ENCODE measurements at regions not wholly inside any gene's neighbourhood (a gene's known extent, or its start where the extent isn't known, plus 50 kb on each side); places are given as distances from the start of the nearest gene placed in this dataset.

GRCh38 chr18:25805939-25806338, 284.5 kb downstream of the SS18 start:
- peak overlapping the region; percentile 68 for H2BK5ac ChIP-seq (ENCODE audit: low read depth, low read length, poor library complexity, severe bottlenecking)
- no peak overlapping the region for H3K4me2 ChIP-seq (ENCODE audit: low read depth, low read length)
- H3K27ac ChIP-seq (ENCODE audit: insufficient read depth, low read length): peak overlapping the region; percentile 62; the same call in 1 of the 2 replicates
- BruUV-seq (replicated peaks): no TSS peak
- no peak overlapping the region for H2BK15ac ChIP-seq (ENCODE audit: low read depth, low read length)
- in situ Hi-C loops (cut with MboI; ENCODE audit: low sequenced_read_pairs) (no loop called here), dilution Hi-C loops (cut with HindIII; ENCODE audit: low sequenced_read_pairs, unreplicated experiment) (no loop called here), intact Hi-C loops (cut with micrococcal nuclease) (no loop called here)
- no peaks in the 10 kb centered on the region for H3K79me1 ChIP-seq (ENCODE audit: low read depth in 1 of 2, low read length in 2 of 2)
- H3K27me3 ChIP-seq (ENCODE audit: control insufficient read depth, insufficient read depth, low read length): no peaks in the 10 kb centered on the region; the same call in 1 of the 2 replicates
- 0 out of 2 replicates have a peak, but pooled peaks cover 3% of the 10 kb centered on the region for H4K20me1 ChIP-seq (ENCODE audit: insufficient read depth, low read length)
- H3K9ac ChIP-seq (ENCODE audit: low read depth, low read length): no peak overlapping the region
- H3K14ac ChIP-seq (replicated peaks; ENCODE audit: low read depth, low read length): 0 out of 2 replicates have a peak overlapping the region, but pooled peaks have one; percentile 23
- H2AK5ac ChIP-seq (ENCODE audit: low read depth, low read length): no peak overlapping the region
- ATAC-seq (ENCODE audit: low read depth) (no peak), DNase-seq (no peak)
- peak overlapping the region; percentile 3; the same call in 1 of the 2 replicates for H3K4ac ChIP-seq (ENCODE audit: low read depth, low read length)
- peaks cover 4% of the 10 kb centered on the region for H3K4me1 ChIP-seq (ENCODE audit: control insufficient read depth, insufficient read depth, low read length)
- H2AFZ ChIP-seq (replicated peaks; ENCODE audit: low read length, poor library complexity): no peak overlapping the region
- no peak overlapping the region for H4K8ac ChIP-seq (ENCODE audit: low read depth in 2 of 2, low read length in 2 of 2)
- no peak overlapping the region for H4K91ac ChIP-seq (ENCODE audit: insufficient read depth, low read depth, low read length)
- peak overlapping the region; percentile 60; the same call in 1 of the 2 replicates for H3K23ac ChIP-seq (ENCODE audit: low read depth, low read length)
- WGBS, 2 experiments (ENCODE audit: extremely low coverage in 2 of 2, insufficient read length in 1 of 2): no CpG with 5 or more reads among the region's 4 CpGs
- H3K18ac ChIP-seq (ENCODE audit: low read depth, low read length): no peak overlapping the region
- no peak overlapping the region for H3K56ac ChIP-seq (ENCODE audit: extremely low read depth, insufficient read depth, low read length)
- no peak overlapping the region for H2AK9ac ChIP-seq (replicated peaks; ENCODE audit: low read depth, low read length, poor library complexity)
- no peaks in the 10 kb centered on the region for H3K9me3 ChIP-seq (ENCODE audit: control insufficient read depth, insufficient read depth, low read length)
- ChIA-PET CTCF (interaction anchor here (0.8 kb wide), 1 partner anchor 12 kb away, joined by 9 read pairs; no protein-coding TSS in a partner anchor), POLR2A (ENCODE audit: unreplicated experiment) (no interaction called here)
- no peaks in the 10 kb centered on the region for H3K36me3 ChIP-seq (ENCODE audit: control insufficient read depth, insufficient read depth, low read length)
- no peak overlapping the region for H3K4me3 ChIP-seq (ENCODE audit: insufficient read depth, low read depth, low read length)
- H2BK120ac ChIP-seq (ENCODE audit: low read depth, low read length): no peak overlapping the region
- TF ChIP-seq NFE2L2 (IDR thresholded peaks at IDR 0.05; ENCODE audit: low read depth, low read length): no peak
- no peak for TF ChIP-seq MAZ (IDR thresholded peaks at IDR 0.05; ENCODE audit: borderline replicate concordance, low read depth, low read length)
- TF ChIP-seq BHLHE40 (IDR thresholded peaks at IDR 0.05; ENCODE audit: low read depth, low read length): no peak
- no peak for TF ChIP-seq SMC3 (IDR thresholded peaks at IDR 0.05; ENCODE audit: low read depth, low read length)
- no peak for TF ChIP-seq RCOR1 (IDR thresholded peaks at IDR 0.05; ENCODE audit: insufficient replicate concordance, low read length)
- no peak for TF ChIP-seq MAFK (IDR thresholded peaks at IDR 0.05; ENCODE audit: low read depth, low read length)
- no peak for TF ChIP-seq MXI1 (IDR thresholded peaks at IDR 0.05; ENCODE audit: borderline replicate concordance, low read depth, low read length)
- no peak for TF ChIP-seq USF2 (IDR thresholded peaks at IDR 0.05; ENCODE audit: low read depth, low read length)
- TF ChIP-seq FOS (IDR thresholded peaks at IDR 0.05; ENCODE audit: low read depth, low read length): no peak
- TF ChIP-seq CTCF (conservative IDR thresholded peaks at IDR 0.05; ENCODE audit: low read depth, low read length): no peak
- no peak for TF ChIP-seq RAD21 (IDR thresholded peaks at IDR 0.05; ENCODE audit: low read length)
- no peak for TF ChIP-seq ELK1 (IDR thresholded peaks at IDR 0.05; ENCODE audit: borderline replicate concordance, low read depth, low read length)
- no peak for TF ChIP-seq POLR2A (IDR thresholded peaks at IDR 0.05; ENCODE audit: low read depth, low read length)
- no peak for TF ChIP-seq RFX5 (IDR thresholded peaks at IDR 0.05; ENCODE audit: low read depth, low read length)
- no peak for TF ChIP-seq CHD1 (IDR thresholded peaks at IDR 0.05; ENCODE audit: low read depth, low read length)
- no peak for TF ChIP-seq CEBPB (IDR thresholded peaks at IDR 0.05; ENCODE audit: low read depth, low read length)
- no peak overlapping the region for H4K5ac ChIP-seq (ENCODE audit: low read depth, low read length)
- peaks cover 5% of the 10 kb centered on the region; the same call in 1 of the 2 replicates for H3K9me1 ChIP-seq (ENCODE audit: insufficient read depth, low read length)
- H2BK20ac ChIP-seq (ENCODE audit: low read depth, low read length): peak overlapping the region; percentile 52; the same call in 1 of the 2 replicates

Data from IMR-90 (cell line).